Naive thymus-derived CD8-positive, alpha-beta T cell (primary cell): ENCODE measurements at regions not wholly inside any gene's neighbourhood (a gene's known extent, or its start where the extent isn't known, plus 50 kb on each side); places are given as distances from the start of the nearest gene placed in this dataset.

ENCODE experiments used
- ATAC-seq, 2 donors: fragments of 150-1000 bp; cut with Tn5 transposase in 1 of 2; sonication (Bioruptor Pico), chemical (Tn5 transposase) in 1 of 2; 1 replicate in 1 of 2; 2 replicates in 1 of 2; pipeline ENCODE4 v1.10.0; 2021; ENCODE audit warnings: mild to moderate bottlenecking in 2 of 2, moderate library complexity in 2 of 2
- POLR2A ChIA-PET: fragments of 350-600 bp; sonication (Branson Sonifier 250); formaldehyde crosslinking; loops from one replicate; lab custom pipeline; 2021; ENCODE audit warnings: antibody characterized with exemption; lab: Charles Lee
- DNase-seq, 10 donors: peaks; one replicate each; pipeline versions ENCODE4 v3.0.0 to v3.0.0-alpha.2; 2020 to 2022
- H3K27ac Mint-ChIP-seq, 10 donors: one replicate each; pipeline ENCODE4 v1.8.0; 2020 to 2022; ENCODE audit warnings: mild to moderate bottlenecking in 10 of 10, mixed read lengths in 10 of 10, moderate library complexity in 4 of 10, inconsistent platforms in 1 of 10
- H3K27me3 Mint-ChIP-seq, 5 donors: one replicate each; pipeline ENCODE4 v1.8.0; 2021 to 2022; ENCODE audit warnings: mixed read lengths in 5 of 5
- H3K36me3 Mint-ChIP-seq, 3 donors: one replicate each; pipeline ENCODE4 v1.8.0; 2020 to 2022; ENCODE audit warnings: mixed read lengths in 3 of 3, mild to moderate bottlenecking in 2 of 3, inconsistent platforms in 1 of 3
- H3K4me1 Mint-ChIP-seq, 4 donors: one replicate each; pipeline ENCODE4 v1.8.0; 2021 to 2022; ENCODE audit warnings: mixed read lengths in 4 of 4
- H3K4me3 Mint-ChIP-seq, 10 donors: one replicate each; pipeline ENCODE4 v1.8.0; 2020 to 2022; ENCODE audit warnings: mild to moderate bottlenecking in 10 of 10, mixed read lengths in 10 of 10, moderate library complexity in 6 of 10, inconsistent platforms in 1 of 10
- H3K9me3 Mint-ChIP-seq, 9 donors: one replicate each; pipeline ENCODE4 v1.8.0; 2020 to 2022; ENCODE audit warnings: mixed read lengths in 9 of 9, mild to moderate bottlenecking in 3 of 9, inconsistent platforms in 1 of 9, moderate library complexity in 1 of 9

DNA sequence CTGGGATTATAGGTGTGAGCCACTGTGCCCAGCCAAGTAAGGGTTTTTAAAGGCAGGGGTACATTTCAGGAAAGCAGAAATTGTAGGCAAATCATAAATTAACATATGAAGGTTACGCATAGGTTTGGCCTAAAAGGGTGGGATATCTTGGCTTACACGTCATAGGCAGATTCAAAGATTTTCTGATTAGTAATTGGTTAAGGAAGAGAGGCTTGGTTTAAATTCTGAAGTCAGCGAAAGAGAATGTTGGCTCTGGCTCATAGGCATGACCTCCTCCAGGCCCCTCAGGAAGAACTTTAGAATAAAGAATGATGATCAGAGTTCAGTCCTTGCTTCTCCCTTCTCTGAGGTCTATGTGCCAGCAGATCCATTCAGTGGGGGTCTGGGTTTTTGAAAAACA is 124.8 kb upstream of the RBBP6 start:
- no peak for DNase-seq
- no peak for ATAC-seq
- H3K36me3 Mint-ChIP-seq: peaks cover 0 to 5% (median 0%) of the 10 kb centered on the region in 3 donors
- peaks cover 9 to 29% (median 12%) of the 10 kb centered on the region in 5 donors for H3K27me3 Mint-ChIP-seq
- H3K4me3 Mint-ChIP-seq: no peak overlapping the region
- no peaks in the 10 kb centered on the region for H3K4me1 Mint-ChIP-seq
- H3K9me3 Mint-ChIP-seq: peaks cover 0 to 19% (median 0%) of the 10 kb centered on the region in 9 donors
- POLR2A ChIA-PET: no interaction called here
- H3K27ac Mint-ChIP-seq: peak overlapping the region in 1 of 10 donors; percentile 53

DNA sequence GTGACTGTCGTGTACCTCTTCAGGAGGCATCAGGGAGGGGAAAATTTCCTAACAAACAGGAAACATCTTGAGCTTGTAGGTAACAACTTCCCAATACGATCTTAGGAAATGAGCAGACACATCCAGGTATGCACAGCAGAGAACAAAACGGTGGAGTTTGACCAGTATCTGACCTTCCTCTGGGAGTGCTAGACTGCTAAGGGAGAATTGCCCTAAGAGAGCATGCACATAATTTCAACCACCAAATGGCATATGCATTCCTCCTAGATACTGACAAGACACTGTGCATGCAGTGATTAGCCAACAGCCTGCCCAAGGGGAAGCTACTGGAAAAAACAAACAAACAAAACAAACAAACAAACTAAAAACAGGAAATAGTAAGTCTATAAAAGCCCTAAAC is 120.6 kb upstream of the RBBP6 start:
- no peaks in the 10 kb centered on the region for H3K36me3 Mint-ChIP-seq
- POLR2A ChIA-PET: no interaction called here
- DNase-seq (no peak), ATAC-seq (no peak)
- H3K4me3 Mint-ChIP-seq: no peak overlapping the region
- peaks cover 9 to 17% (median 15%) of the 10 kb centered on the region in 5 donors for H3K27me3 Mint-ChIP-seq
- H3K27ac Mint-ChIP-seq: no peak overlapping the region
- no peaks in the 10 kb centered on the region for H3K4me1 Mint-ChIP-seq
- H3K9me3 Mint-ChIP-seq: peaks cover 0 to 17% (median 0%) of the 10 kb centered on the region in 9 donors

DNA sequence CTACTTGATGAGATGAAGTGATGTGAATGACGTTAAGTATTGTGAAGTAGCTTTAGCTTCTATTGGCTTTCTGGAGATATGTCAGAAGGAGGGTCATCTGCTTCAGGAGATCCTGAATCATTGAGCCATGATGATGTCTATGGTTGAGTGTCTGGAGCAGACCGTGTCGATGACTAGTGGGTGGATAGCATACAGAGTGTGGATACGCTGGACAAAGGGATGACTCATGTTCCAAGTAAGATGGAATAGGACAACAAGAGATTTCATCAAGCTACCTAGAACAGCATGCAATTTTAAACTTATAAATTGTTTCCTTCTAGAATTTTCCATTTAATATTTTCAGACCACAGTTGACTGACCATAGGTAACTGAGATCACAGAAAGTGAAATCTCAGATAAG is 116.1 kb upstream of the RBBP6 start:
- POLR2A ChIA-PET: no interaction called here
- ATAC-seq: no peak
- Mint-ChIP-seq H3K9me3 (peaks cover 0 to 7% (median 0%) of the 10 kb centered on the region in 9 donors), H3K36me3 (no peaks in the 10 kb centered on the region), H3K4me1 (peaks cover 0 to 1% (median 0%) of the 10 kb centered on the region in 4 donors), H3K27me3 (peaks cover 3 to 20% (median 15%) of the 10 kb centered on the region in 5 donors), H3K27ac (no peak overlapping the region), H3K4me3 (no peak overlapping the region)
- no peak for DNase-seq

- H3K36me3 Mint-ChIP-seq: no peaks in the 10 kb centered on the region
- no peak overlapping the region for H3K4me3 Mint-ChIP-seq
- no peak overlapping the region for H3K27ac Mint-ChIP-seq
- no peak for DNase-seq
- peaks cover 0 to 1% (median 0%) of the 10 kb centered on the region in 4 donors for H3K4me1 Mint-ChIP-seq
- H3K27me3 Mint-ChIP-seq: peaks cover 4 to 22% (median 13%) of the 10 kb centered on the region in 5 donors
- peaks cover 0 to 7% (median 0%) of the 10 kb centered on the region in 9 donors for H3K9me3 Mint-ChIP-seq
- ATAC-seq: no peak
- POLR2A ChIA-PET: no interaction called here
Observed at GRCh38 chr16:24424364-24424763, 115.0 kb upstream of the RBBP6 start.

- POLR2A ChIA-PET: no interaction called here
- H3K9me3 Mint-ChIP-seq: peaks cover 0 to 7% (median 0%) of the 10 kb centered on the region in 9 donors
- H3K4me1 Mint-ChIP-seq: peaks cover 0 to 1% (median 0%) of the 10 kb centered on the region in 4 donors
- H3K4me3 Mint-ChIP-seq: no peak overlapping the region
- H3K27me3 Mint-ChIP-seq: peaks cover 10 to 43% (median 18%) of the 10 kb centered on the region in 5 donors
- ATAC-seq (no peak), DNase-seq (no peak)
- no peak overlapping the region for H3K27ac Mint-ChIP-seq
- H3K36me3 Mint-ChIP-seq: no peaks in the 10 kb centered on the region
Observed at GRCh38 chr16:24427840-24428239, 111.5 kb upstream of the RBBP6 start.

GRCh38 chr16:24428756-24429155 is 110.6 kb upstream of the RBBP6 start:
- H3K36me3 Mint-ChIP-seq: no peaks in the 10 kb centered on the region
- peaks cover 0 to 1% (median 0%) of the 10 kb centered on the region in 4 donors for H3K4me1 Mint-ChIP-seq
- peaks cover 0 to 7% (median 0%) of the 10 kb centered on the region in 9 donors for H3K9me3 Mint-ChIP-seq
- H3K4me3 Mint-ChIP-seq: no peak overlapping the region
- DNase-seq (no peak), ATAC-seq (no peak)
- POLR2A ChIA-PET: no interaction called here
- peaks cover 10 to 52% (median 21%) of the 10 kb centered on the region in 5 donors for H3K27me3 Mint-ChIP-seq
- no peak overlapping the region for H3K27ac Mint-ChIP-seq

DNA sequence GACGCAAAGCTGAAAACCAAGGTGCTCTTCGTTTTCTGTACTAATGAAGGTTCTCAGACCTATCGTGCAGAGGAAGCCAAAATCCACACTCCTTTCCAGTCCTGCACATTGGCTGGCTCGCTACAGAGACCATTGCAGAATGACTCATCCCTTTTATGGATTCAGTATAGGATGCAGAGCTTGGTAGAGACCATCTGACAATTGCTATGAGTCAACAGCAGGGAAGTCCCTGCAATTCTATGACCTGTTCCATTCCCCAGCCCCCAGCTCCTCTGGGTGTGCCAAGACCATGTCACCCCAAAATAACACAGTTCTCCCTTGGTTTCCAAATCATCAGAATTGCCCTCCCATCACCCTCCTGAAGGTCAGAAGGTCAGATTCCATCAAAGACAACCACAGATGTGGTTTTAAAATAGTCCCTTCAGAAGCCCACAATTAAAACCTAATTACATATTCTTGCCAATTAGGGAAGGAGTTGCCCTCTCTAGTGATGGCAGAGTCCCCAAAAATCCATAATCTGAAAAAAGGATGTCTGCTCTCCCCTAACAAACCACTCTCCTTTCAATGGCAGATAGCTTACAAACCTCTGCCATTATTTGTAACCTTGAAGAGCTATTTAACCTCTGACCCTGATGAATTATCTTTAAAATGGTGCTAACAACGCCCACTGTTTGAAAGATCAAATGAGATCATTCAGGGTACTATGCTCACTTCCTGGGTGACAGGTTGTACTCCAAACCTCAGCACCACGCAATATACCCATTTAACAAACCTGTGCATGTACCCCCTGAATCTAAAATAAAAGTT is 108.2 kb upstream of the RBBP6 start:
- ATAC-seq (no peak), DNase-seq (no peak)
- H3K4me3 Mint-ChIP-seq: no peak overlapping the region
- POLR2A ChIA-PET: no interaction called here
- no peaks in the 10 kb centered on the region for H3K4me1 Mint-ChIP-seq
- no peaks in the 10 kb centered on the region for H3K36me3 Mint-ChIP-seq
- H3K27ac Mint-ChIP-seq: no peak overlapping the region
- peaks cover 10 to 51% (median 22%) of the 10 kb centered on the region in 5 donors for H3K27me3 Mint-ChIP-seq
- peaks cover 0 to 4% (median 0%) of the 10 kb centered on the region in 9 donors for H3K9me3 Mint-ChIP-seq

- Mint-ChIP-seq H3K36me3 (no peaks in the 10 kb centered on the region), H3K4me3 (no peak overlapping the region), H3K9me3 (no peaks in the 10 kb centered on the region), H3K27ac (no peak overlapping the region), H3K4me1 (no peaks in the 10 kb centered on the region), H3K27me3 (peaks cover 4 to 35% (median 14%) of the 10 kb centered on the region in 5 donors)
- no peak for ATAC-seq
- POLR2A ChIA-PET: no interaction called here
- DNase-seq: no peak
Observed at GRCh38 chr16:24433706-24434105, 105.7 kb upstream of the RBBP6 start.

GRCh38 chr16:24440306-24440705 is 99.1 kb upstream of the RBBP6 start:
- POLR2A ChIA-PET: no interaction called here
- H3K27ac Mint-ChIP-seq: no peak overlapping the region
- no peak overlapping the region for H3K4me3 Mint-ChIP-seq
- peaks cover 4 to 25% (median 13%) of the 10 kb centered on the region in 5 donors for H3K27me3 Mint-ChIP-seq
- H3K4me1 Mint-ChIP-seq: no peaks in the 10 kb centered on the region
- H3K36me3 Mint-ChIP-seq: no peaks in the 10 kb centered on the region
- no peaks in the 10 kb centered on the region for H3K9me3 Mint-ChIP-seq
- ATAC-seq (no peak), DNase-seq (no peak)

- POLR2A ChIA-PET: no interaction called here
- no peak overlapping the region for H3K4me3 Mint-ChIP-seq
- no peak overlapping the region for H3K27ac Mint-ChIP-seq
- no peaks in the 10 kb centered on the region for H3K36me3 Mint-ChIP-seq
- peaks cover 4 to 26% (median 13%) of the 10 kb centered on the region in 5 donors for H3K27me3 Mint-ChIP-seq
- ATAC-seq (no peak), DNase-seq (no peak)
- no peaks in the 10 kb centered on the region for H3K4me1 Mint-ChIP-seq
- H3K9me3 Mint-ChIP-seq: no peaks in the 10 kb centered on the region
Observed at GRCh38 chr16:24442631-24443030, 96.7 kb upstream of the RBBP6 start.

DNA sequence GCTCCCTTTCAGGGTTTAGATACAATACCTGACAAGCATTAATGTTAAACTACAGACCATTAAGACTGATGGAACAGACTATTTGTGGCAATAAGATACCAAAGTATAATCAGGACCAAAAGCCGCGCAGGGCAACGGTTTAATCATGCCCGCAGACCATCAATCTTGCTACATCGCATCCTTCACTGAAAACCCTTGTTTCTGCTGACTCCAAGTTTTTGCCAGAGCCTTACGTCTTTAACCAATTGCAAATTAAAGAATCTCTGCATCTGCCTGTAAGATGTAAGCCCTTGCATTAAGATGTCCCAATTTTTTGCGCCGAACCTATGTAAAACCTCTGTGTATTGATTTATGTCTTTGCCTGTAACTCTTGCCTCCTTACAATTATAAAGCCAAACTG is 94.2 kb upstream of the RBBP6 start:
- no peak overlapping the region for H3K4me3 Mint-ChIP-seq
- H3K4me1 Mint-ChIP-seq: no peaks in the 10 kb centered on the region
- H3K9me3 Mint-ChIP-seq: no peaks in the 10 kb centered on the region
- peak overlapping the region in 1 of 10 donors; percentile 11 for H3K27ac Mint-ChIP-seq
- POLR2A ChIA-PET: no interaction called here
- DNase-seq (no peak), ATAC-seq (no peak)
- H3K36me3 Mint-ChIP-seq: no peaks in the 10 kb centered on the region
- peaks cover 4 to 24% (median 10%) of the 10 kb centered on the region in 5 donors for H3K27me3 Mint-ChIP-seq

GRCh38 chr16:24446189-24446588 is 93.2 kb upstream of the RBBP6 start:
- H3K4me1 Mint-ChIP-seq: no peaks in the 10 kb centered on the region
- DNase-seq (no peak), ATAC-seq (no peak)
- no peak overlapping the region for H3K27ac Mint-ChIP-seq
- no peaks in the 10 kb centered on the region for H3K9me3 Mint-ChIP-seq
- POLR2A ChIA-PET: interaction anchor here (0.7 kb wide), 1 partner anchor 23 kb away, joined by 5 read pairs; no protein-coding TSS in a partner anchor
- H3K27me3 Mint-ChIP-seq: peaks cover 1 to 18% (median 10%) of the 10 kb centered on the region in 5 donors
- H3K36me3 Mint-ChIP-seq: no peaks in the 10 kb centered on the region
- H3K4me3 Mint-ChIP-seq: no peak overlapping the region

DNA sequence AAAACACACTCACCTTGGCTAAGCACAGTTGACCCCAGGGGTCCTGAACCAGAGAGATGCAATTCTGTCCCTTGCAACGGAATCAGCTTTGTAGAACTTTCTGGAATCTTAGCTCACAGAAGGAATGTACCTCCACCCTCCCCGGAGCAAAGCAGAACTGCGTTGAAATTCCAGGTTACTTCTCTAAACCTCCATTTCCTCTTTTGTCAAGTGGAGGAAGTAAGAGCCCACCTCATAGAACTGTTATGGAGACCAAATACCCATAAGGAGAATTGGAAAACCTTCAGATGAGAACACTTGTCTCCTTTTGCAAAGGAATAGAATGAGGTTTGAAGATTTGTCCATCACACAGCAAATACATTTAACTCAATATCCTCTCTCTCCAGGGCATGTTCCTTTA is 86.6 kb upstream of the RBBP6 start:
- no peak overlapping the region for H3K4me3 Mint-ChIP-seq
- ATAC-seq (no peak), DNase-seq (no peak)
- peaks cover 8 to 37% (median 17%) of the 10 kb centered on the region in 5 donors for H3K27me3 Mint-ChIP-seq
- no peaks in the 10 kb centered on the region for H3K36me3 Mint-ChIP-seq
- no peaks in the 10 kb centered on the region for H3K4me1 Mint-ChIP-seq
- H3K27ac Mint-ChIP-seq: no peak overlapping the region
- POLR2A ChIA-PET: no interaction called here
- peaks cover 0 to 2% (median 0%) of the 10 kb centered on the region in 9 donors for H3K9me3 Mint-ChIP-seq
